ENCODE measurements at regions not wholly inside any gene's neighbourhood (a gene's known extent, or its start where the extent isn't known, plus 50 kb on each side); places are given as distances from the start of the nearest gene placed in this dataset.
A peak's percentile ranks its signal among the peaks of the same experiment; 100 is the strongest.

DNA sequence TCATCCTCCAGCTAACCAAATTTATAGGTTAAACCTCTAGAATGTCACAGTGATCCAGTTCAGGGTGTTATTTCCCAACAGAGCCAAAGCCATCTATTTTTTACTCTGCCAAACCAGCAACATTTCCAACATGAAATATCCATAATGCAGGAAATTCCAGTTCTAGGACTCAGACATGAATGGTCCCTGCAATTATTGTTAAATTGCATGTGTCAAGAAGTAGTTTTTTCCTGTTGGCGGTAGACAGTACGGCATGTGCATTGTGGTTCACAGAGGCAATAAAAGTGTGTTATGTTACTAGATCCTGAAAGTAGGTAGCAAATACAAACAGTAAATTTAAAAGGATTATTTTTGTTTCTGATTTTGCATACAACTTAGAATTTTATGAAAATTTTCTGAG, 215.7 kb upstream of the THBS1 start:
- Mint-ChIP-seq H3K4me1 (ENCODE audit: low read depth) (no peaks in the 10 kb centered on the region), H3K27me3 (no peaks in the 10 kb centered on the region), H3K4me3 (no peak overlapping the region), H3K27ac (no peak overlapping the region), H3K36me3 (ENCODE audit: low read depth) (no peaks in the 10 kb centered on the region), H3K9me3 (peaks cover 19% of the 10 kb centered on the region)
- intact Hi-C loops (cut with micrococcal nuclease): no loop called here

DNA sequence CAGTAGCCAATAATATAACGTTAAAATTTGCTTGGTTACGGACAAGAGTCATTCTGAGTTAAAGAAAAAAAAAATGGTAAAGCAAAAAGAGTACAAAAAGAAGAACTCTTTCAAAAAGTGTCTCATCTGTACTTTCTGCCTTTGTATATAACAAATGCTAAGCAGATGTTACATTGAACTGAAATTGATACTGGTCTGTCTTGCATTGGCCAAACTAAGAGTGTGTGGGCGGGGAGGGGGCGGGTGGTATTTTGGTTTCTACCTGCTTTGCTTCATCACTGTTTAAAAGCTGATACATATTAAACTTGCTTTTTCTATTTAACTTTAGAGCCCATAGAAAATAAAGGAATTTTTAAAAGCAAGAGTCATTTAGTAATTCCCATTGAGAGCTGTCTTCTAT, 215.0 kb upstream of the THBS1 start:
- Mint-ChIP-seq H3K36me3 (ENCODE audit: low read depth) (no peaks in the 10 kb centered on the region), H3K4me1 (ENCODE audit: low read depth) (no peaks in the 10 kb centered on the region), H3K27ac (no peak overlapping the region), H3K27me3 (no peaks in the 10 kb centered on the region), H3K9me3 (peaks cover 26% of the 10 kb centered on the region), H3K4me3 (no peak overlapping the region)
- intact Hi-C loops (cut with micrococcal nuclease): no loop called here

DNA sequence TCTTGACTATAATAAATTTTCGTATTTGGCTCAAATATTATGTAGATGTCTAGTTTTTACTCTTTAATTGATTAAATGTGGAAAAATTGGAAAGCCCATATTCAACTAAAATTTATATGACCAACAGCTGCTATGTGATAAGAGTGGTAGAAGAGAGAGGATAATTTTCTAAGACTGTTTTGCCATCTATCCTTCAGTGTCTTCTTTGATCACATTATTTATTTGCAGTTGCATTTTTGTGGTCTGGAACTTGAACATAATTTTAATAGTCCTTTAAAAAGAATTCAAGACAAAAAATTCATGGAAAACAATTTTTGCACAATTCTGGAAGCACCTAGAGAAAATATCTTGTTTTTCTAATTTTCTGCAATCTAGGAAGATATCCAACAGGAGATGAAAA, 213.3 kb upstream of the THBS1 start:
- H3K27me3 Mint-ChIP-seq: no peaks in the 10 kb centered on the region
- H3K4me3 Mint-ChIP-seq: no peak overlapping the region
- no peak overlapping the region for H3K27ac Mint-ChIP-seq
- H3K36me3 Mint-ChIP-seq (ENCODE audit: low read depth): no peaks in the 10 kb centered on the region
- H3K9me3 Mint-ChIP-seq: peaks cover 41% of the 10 kb centered on the region
- intact Hi-C loops (cut with micrococcal nuclease): no loop called here
- no peaks in the 10 kb centered on the region for H3K4me1 Mint-ChIP-seq (ENCODE audit: low read depth)

DNA sequence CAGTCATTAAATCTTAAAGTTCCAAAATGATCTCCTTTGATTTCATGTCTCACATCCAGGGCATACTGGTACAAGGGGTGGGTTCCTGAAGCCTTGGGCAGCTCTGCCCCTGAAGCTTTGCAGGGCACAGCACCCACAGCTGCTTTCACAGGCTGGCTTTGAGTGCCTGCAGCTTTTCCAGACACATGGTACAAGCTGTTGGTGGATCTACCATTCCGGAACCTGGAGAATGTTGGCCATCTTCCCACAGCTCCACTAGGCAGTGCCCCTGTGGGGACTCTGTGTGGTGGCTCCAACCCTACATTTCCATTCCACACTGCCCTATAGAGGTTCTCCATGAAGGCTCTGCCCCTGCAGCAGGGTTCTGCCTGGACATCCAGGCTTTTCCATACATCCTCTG, 211.1 kb upstream of the THBS1 start:
- Mint-ChIP-seq H3K27ac (no peak overlapping the region), H3K36me3 (ENCODE audit: low read depth) (no peaks in the 10 kb centered on the region), H3K4me3 (no peak overlapping the region), H3K4me1 (ENCODE audit: low read depth) (peaks cover 5% of the 10 kb centered on the region), H3K9me3 (peaks cover 41% of the 10 kb centered on the region), H3K27me3 (no peaks in the 10 kb centered on the region)
- intact Hi-C loops (cut with micrococcal nuclease): loop anchor here (10.0 kb wide), 1 partner anchor 65 kb away; no protein-coding TSS in a partner anchor

DNA sequence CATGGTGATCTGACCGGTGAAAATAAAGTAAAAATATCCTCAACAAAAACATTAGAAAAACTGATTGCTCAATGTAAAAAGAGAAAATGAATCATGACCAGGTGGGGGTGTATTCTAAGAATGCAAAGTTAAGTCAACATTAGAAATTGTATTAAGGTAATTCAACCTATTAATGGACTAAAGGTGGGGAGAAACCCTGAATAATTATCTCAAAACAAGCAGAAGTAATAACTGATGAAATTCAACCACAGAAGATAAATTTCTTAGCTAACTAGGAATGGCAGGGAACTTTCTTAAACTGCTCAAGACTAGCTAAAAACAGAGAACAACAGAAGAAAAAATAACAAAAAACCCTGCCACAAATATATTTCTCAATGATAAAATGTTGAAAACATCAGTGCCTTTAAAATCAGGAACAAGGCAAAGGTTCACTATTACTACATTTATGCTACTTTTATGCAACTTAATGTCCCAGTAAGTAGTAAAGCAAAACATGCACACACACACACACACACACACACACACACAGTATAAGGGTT, 204.4 kb upstream of the THBS1 start:
- no peaks in the 10 kb centered on the region for H3K27me3 Mint-ChIP-seq
- peaks cover 27% of the 10 kb centered on the region for H3K4me1 Mint-ChIP-seq (ENCODE audit: low read depth)
- H3K27ac Mint-ChIP-seq: no peak overlapping the region
- intact Hi-C loops (cut with micrococcal nuclease): loop anchor here (10.0 kb wide), 1 partner anchor 58 kb away; no protein-coding TSS in a partner anchor
- H3K36me3 Mint-ChIP-seq (ENCODE audit: low read depth): no peaks in the 10 kb centered on the region
- H3K9me3 Mint-ChIP-seq: peaks cover 10% of the 10 kb centered on the region
- H3K4me3 Mint-ChIP-seq: no peak overlapping the region

DNA sequence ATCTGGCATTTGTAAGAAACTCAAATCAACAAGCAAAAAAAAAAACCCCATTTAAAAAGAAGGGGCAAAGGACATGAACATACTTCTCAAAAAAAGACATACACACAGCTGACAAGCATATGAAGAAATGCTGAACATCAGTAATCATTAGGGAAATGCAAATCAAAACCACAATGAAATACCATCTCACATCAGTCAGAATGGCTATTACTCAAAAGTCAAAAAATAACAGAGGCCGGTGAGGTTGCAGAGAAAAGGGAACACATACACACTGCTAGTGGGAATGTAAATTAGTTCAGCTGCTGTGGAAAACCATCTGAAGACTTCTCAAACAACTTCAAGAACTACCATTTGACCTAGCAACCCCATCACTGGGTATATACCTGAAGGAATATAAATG, 199.4 kb upstream of the THBS1 start:
- H3K4me3 Mint-ChIP-seq: no peak overlapping the region
- peaks cover 20% of the 10 kb centered on the region for H3K4me1 Mint-ChIP-seq (ENCODE audit: low read depth)
- no peaks in the 10 kb centered on the region for H3K36me3 Mint-ChIP-seq (ENCODE audit: low read depth)
- H3K27me3 Mint-ChIP-seq: no peaks in the 10 kb centered on the region
- H3K9me3 Mint-ChIP-seq: no peaks in the 10 kb centered on the region
- intact Hi-C loops (cut with micrococcal nuclease): no loop called here
- H3K27ac Mint-ChIP-seq: no peak overlapping the region

DNA sequence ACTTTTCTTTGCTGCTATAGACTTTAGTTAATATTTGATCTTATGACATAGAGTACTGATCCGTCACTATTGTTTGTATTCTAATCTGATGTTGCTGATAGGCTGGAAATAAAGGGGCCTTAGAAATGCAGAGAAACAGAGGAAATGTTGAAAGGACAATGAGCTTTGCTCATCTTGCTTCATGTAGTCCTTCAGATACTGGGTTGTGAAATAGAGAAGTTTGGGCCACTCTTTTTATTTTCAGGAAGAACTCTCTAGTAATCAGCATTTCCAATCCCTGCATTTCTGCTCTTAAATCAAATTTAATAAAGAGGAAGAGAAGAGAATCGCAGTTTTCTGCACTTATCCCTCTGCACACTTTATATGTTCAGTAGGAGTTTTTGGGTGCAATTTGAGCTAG, 192.8 kb upstream of the THBS1 start:
- H3K27me3 Mint-ChIP-seq: no peaks in the 10 kb centered on the region

DNA sequence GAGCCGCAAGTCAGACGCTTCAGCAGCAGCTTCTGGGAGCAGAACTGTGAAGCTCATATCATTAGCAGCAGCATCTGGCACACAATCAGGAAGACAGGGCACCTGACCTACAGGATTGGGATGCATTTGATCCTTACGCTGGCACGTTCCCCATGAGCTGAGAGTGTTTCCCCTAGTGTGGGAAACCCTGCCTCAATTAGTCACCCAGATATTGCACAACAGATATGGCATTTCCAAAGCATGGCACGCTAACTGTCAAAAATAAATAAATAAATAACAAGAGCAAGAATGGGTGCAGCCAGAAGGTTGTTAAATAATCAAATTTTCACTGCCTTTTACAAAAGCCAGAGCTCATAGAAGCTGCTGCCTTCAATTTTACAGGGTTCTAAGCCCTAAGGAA, 189.6 kb upstream of the THBS1 start:
- Mint-ChIP-seq H3K4me3 (no peak overlapping the region), H3K9me3 (no peaks in the 10 kb centered on the region), H3K27me3 (peaks cover 1% of the 10 kb centered on the region), H3K27ac (no peak overlapping the region), H3K36me3 (ENCODE audit: low read depth) (no peaks in the 10 kb centered on the region), H3K4me1 (ENCODE audit: low read depth) (peaks cover 46% of the 10 kb centered on the region)
- intact Hi-C loops (cut with micrococcal nuclease): no loop called here

More for the DNA sequence above, 192.8 kb upstream of the THBS1 start:
- Mint-ChIP-seq H3K36me3 (ENCODE audit: low read depth) (no peaks in the 10 kb centered on the region), H3K4me1 (ENCODE audit: low read depth) (peaks cover 32% of the 10 kb centered on the region), H3K4me3 (no peak overlapping the region), H3K27ac (peak overlapping the region; percentile 65), H3K9me3 (no peaks in the 10 kb centered on the region)
- intact Hi-C loops (cut with micrococcal nuclease): no loop called here

DNA sequence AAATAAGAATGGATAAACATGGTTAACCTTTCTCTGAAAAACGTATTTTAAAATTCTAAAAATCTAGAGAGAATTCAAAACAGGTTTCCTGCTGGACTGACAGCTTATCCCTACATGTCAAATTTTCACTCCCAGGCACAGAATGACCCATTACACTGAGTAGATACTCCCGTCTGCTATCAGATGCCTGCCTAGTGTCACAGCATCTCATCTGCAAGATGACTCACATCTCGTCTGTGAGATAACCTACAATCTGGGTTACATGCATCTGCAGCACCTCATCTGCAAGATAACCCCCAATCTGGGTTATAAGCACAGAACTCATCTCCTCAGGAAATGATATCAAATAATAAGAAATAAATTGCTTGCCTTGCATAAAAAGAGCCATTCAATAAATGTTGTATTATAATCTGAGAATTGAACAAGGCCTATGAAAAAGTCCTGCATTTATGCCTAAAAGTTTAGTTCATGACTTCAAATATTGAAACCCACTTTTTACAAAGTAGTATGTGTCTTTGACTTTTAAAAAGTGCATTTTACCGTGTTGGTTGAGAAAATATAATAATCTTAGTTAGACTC, 188.3 kb upstream of the THBS1 start:
- H3K36me3 Mint-ChIP-seq (ENCODE audit: low read depth): no peaks in the 10 kb centered on the region
- no peak overlapping the region for H3K4me3 Mint-ChIP-seq
- no peaks in the 10 kb centered on the region for H3K9me3 Mint-ChIP-seq
- H3K4me1 Mint-ChIP-seq (ENCODE audit: low read depth): peaks cover 56% of the 10 kb centered on the region
- no peak overlapping the region for H3K27ac Mint-ChIP-seq
- intact Hi-C loops (cut with micrococcal nuclease): no loop called here
- peaks cover 1% of the 10 kb centered on the region for H3K27me3 Mint-ChIP-seq

DNA sequence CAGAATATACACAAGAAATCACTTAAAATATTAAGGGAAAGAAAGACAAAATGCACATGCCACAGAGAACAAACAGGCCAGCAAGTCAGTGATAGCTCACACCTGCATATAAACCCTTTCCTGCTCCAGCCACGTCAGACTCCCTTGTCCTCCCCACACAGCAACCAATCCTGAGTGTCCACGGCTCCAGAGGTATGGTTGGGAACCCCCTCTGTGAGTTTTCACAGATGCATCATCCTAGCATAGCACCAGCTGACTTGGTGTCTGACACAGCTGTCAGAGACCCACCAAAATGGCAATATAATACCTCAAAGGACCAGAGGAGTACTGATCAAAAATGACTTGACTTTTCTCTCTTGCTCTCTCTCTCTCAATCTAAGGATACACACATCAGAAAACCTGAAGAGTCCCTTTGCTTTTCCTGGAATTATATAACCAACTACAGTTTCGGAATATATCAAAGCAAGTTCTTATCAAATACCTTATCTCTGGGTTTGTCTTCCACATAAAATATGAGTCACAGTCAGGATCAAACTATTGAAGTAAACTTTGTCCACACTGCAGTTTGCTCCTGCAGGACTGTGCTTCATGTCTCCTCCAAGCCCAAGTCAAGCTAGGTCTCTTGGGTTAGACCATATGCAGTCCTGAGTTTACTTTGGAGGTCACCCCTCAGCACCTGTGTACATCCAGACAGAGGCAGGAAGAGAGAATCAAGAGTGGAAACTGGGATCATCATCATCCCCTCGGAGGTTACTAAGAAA, 187.1 kb upstream of the THBS1 start:
- no peaks in the 10 kb centered on the region for H3K9me3 Mint-ChIP-seq
- H3K4me1 Mint-ChIP-seq (ENCODE audit: low read depth): peaks cover 49% of the 10 kb centered on the region
- H3K36me3 Mint-ChIP-seq (ENCODE audit: low read depth): no peaks in the 10 kb centered on the region
- no peak overlapping the region for H3K27ac Mint-ChIP-seq
- H3K27me3 Mint-ChIP-seq: peaks cover 1% of the 10 kb centered on the region
- H3K4me3 Mint-ChIP-seq: no peak overlapping the region
- intact Hi-C loops (cut with micrococcal nuclease): no loop called here

DNA sequence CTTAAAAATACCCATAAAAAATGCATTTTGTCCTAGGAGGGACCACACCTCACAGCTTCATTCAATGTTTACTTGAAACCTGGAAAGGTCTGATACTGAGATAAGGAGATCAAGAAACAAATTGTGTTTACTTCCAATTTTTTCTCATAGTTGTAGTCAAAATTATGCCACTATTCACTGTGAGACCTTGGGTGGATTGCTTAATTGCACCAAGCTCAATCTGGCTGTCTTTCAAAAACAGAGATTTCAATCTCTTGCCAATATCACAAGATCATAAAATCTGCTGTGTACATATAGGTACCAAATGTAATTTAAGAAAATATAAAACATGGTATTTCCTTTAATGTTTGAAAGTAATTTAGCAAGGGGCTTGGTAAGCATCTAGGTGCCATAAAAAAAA, 186.4 kb upstream of the THBS1 start:
- Mint-ChIP-seq H3K27me3 (peaks cover 1% of the 10 kb centered on the region), H3K36me3 (ENCODE audit: low read depth) (no peaks in the 10 kb centered on the region), H3K27ac (no peak overlapping the region), H3K4me1 (ENCODE audit: low read depth) (peaks cover 46% of the 10 kb centered on the region), H3K4me3 (no peak overlapping the region), H3K9me3 (no peaks in the 10 kb centered on the region)
- intact Hi-C loops (cut with micrococcal nuclease): no loop called here

DNA sequence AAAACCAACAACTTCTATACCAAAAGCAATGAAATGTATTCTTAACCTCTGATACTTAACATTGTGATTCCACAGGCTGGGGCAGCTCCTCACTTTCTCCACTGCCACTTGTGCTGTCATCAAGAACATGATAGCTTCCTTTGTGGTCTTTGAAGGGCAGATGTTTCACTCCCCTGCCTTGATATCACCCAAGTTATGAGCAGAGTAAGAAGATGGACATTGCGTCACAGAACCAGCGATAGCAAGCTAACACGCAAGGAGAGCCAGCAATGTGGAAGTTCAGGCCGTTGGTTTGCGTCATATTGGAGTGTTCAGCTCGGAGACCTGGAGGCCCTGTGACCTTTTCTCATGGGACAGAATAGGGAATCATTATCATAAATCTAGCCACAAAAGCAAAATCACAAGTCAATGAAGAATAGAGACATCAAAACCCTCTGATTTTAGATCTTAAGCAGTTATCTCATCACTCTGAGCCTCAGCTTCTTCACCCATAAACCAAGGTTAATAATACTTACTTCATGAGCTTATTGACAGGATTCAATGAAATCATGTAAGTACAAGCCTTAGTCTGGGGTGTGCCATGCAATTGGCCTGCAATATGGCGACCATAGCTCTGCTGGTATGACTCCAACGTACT, 183.8 kb upstream of the THBS1 start:
- H3K4me1 Mint-ChIP-seq (ENCODE audit: low read depth): peaks cover 32% of the 10 kb centered on the region
- peaks cover 1% of the 10 kb centered on the region for H3K27me3 Mint-ChIP-seq

DNA sequence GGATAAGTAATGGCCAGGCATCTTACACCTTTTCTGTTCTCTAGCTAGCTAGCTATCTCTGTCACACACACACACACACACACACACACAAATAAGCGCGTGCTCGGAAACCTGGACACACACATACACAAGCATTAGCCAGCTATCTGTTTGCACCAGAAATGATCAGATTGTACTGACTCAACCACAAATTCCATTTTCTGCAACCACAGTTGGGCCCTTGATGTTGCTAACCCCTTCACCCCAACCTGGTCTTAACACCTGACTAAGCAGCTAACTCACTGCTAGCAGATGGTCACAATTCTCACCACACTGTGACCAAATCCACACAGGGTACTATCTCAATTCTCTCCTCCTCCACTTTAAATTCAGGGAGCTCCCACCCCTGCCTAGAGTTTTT, 183.0 kb upstream of the THBS1 start:
- Mint-ChIP-seq H3K27me3 (peaks cover 1% of the 10 kb centered on the region), H3K4me1 (ENCODE audit: low read depth) (peaks cover 31% of the 10 kb centered on the region), H3K9me3 (no peaks in the 10 kb centered on the region), H3K4me3 (no peak overlapping the region), H3K36me3 (ENCODE audit: low read depth) (no peaks in the 10 kb centered on the region), H3K27ac (no peak overlapping the region)
- intact Hi-C loops (cut with micrococcal nuclease): no loop called here

More for the DNA sequence above, 183.8 kb upstream of the THBS1 start:
- Mint-ChIP-seq H3K4me3 (no peak overlapping the region), H3K27ac (no peak overlapping the region), H3K9me3 (no peaks in the 10 kb centered on the region), H3K36me3 (ENCODE audit: low read depth) (no peaks in the 10 kb centered on the region)
- intact Hi-C loops (cut with micrococcal nuclease): no loop called here

DNA sequence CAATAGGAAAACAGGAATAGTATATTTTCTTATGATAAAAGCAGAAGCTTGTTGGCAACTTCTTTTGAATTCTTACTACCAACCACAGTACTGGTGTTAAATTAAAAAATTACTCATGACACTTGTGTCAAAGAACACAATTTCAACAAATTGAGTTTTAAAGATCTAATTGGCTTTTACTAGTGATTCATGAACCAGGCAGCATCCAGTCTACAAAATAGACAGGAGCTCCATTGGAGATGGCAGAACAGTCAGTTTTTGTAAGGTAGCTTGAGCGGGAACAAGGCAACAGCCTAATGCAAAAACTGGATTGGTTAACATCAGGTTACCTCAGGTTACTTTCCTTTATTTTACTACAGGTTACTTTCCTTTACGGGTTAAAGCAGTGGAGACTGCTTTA, 181.3 kb upstream of the THBS1 start:
- intact Hi-C loops (cut with micrococcal nuclease): no loop called here
- Mint-ChIP-seq H3K9me3 (no peaks in the 10 kb centered on the region), H3K4me1 (ENCODE audit: low read depth) (peaks cover 31% of the 10 kb centered on the region), H3K4me3 (no peak overlapping the region), H3K27me3 (peaks cover 1% of the 10 kb centered on the region), H3K27ac (no peak overlapping the region), H3K36me3 (ENCODE audit: low read depth) (no peaks in the 10 kb centered on the region)

Data from dendritic cell treated with granulocyte-macrophage colony-stimulating factor and Interleukin-4, amounts not matched to agents 40 ng/mL and 50 ng/mL, for 4 days (primary cell).